SIG-M5 treated with dmso at 0.1 percent for 504 hours (cell line): ENCODE measurements at regions not wholly inside any gene's neighbourhood (a gene's known extent, or its start where the extent isn't known, plus 50 kb on each side); places are given as distances from the start of the nearest gene placed in this dataset.
"Not testable (repeated sequence)": the region's sequence is repeated elsewhere in the genome, so short reads cannot be mapped to it uniquely, and the experiment has no call there.

Experiments used
- DNase-seq: peaks from one replicate; lab custom pipeline; 2025; ENCODE audit not compliant: unreplicated experiment; lab: John Stamatoyannopoulos, UW

DNA sequence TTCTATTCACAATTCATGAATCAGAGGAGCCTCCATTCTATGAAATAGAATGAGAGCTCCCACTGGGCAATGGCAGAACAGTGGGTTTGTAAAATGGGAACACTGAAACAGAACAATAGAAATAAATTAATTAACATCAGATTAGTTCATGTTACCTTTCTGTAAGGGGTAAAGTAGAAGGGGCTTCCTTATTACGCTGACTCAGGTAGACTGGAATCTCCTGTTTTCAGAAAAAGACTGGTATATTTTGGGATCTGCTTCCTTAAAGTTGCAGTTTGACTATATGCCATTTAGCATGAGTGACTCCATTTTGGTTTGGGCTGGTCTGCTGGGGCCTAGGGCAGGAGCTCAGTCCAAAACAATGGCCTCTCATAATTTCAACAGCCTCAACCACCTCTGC, 52.8 kb upstream of the ZFAND3 start:
- DNase-seq, result no peak

DNA sequence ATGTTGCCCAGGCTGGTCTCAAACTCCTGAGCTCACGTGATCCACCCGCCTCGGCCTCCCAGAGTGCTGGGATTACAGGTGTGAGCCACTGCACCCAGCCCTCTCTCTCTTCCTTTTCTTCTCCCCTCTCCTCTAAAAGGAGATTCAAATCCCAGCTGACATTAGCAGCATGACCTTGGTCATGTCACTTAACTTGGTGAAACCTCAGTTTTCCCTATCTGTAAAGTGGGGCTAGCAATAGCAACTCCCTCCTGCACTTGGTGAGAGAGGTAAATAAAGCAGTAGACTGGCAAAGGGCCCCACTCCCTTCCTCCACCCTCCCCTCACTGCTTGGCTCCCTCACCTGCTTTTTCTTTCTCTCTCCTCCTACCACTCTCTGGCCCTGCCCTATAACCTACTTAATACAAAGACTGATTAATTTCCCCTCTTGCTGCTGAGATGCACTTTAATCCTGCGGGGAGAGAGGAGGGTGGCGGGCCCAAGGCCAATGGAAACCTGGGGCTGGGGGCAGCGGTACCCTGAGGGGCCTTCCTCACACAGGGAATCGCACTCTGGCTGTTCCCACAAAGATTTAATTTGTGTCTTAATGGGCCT, 54.2 kb upstream of the ZFAND3 start:
- no peak for DNase-seq

DNA sequence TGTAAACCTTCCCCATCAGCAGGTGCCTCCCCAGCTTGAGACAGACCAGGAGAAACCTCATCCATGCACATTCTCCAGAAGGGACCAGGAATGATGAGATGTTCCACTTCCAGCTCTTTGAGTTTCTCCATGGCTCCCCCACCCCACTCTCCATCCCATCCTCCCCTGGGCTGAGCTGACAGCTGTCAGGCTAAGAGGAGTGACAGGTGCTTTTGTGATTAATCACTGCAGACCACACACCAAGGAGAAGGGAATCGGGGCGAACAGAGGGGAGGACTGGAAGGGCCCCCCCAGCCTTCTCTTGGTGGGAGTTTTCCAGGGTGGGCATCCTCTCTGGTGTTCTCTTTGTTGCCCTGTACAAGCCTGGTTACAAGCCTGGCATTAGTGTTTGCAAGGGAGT, 56.1 kb upstream of the ZFAND3 start:
- no peak for DNase-seq

DNA sequence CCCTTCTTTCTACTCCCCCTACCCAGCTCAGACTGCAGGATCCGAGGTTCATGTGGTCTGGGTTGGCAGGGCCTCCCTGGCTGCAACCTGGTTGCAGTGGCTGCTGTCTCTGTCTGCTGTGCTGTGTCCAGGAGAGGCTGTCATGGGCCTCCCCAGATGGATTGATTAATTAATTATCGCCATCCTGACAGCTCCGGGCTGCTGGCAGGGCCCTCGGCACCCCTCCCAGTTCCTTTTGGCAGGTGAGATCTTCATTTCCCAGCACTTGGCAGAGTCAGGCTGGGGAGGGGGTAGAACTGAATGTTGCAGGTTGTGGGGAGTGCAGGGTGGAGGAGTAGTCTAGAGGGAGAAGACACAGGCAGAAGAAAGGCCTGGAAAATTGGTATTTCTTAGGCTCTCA, 56.7 kb upstream of the ZFAND3 start:
- DNase-seq, result no peak

DNA sequence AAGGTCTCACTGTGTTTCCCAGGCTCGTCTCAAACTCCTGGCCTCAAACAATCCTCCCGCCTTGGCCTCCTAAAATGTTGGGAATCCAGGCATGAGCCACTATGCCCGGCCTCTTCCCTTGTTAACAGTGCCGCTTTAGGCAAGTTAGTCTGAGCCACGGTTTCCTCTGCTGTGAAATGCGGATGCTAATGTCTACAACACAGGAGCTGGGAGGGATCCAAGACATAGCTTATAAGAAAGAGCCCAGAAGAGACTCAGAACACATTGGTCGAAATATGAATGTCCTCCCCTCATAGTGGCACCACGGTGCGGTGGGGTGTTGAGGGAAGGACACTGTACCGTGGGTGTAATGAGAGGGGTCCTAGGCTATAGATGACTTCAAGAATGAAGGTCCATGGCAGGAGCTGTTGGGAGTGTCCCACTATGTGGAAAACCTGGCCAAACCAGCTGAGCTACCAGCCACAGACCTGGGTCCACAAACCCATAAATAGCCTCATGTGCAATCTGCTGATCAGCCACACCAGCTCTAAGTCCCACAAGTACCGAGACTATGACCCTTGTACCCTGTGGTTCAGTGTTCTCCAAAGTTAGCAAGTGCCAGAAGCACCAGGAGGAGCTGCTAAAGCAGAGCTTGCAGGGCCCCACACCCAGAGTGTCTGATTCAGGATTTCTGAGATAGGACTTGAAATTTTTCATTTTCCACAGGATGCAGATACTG, 57.8 kb upstream of the ZFAND3 start:
- no peak for DNase-seq

DNA sequence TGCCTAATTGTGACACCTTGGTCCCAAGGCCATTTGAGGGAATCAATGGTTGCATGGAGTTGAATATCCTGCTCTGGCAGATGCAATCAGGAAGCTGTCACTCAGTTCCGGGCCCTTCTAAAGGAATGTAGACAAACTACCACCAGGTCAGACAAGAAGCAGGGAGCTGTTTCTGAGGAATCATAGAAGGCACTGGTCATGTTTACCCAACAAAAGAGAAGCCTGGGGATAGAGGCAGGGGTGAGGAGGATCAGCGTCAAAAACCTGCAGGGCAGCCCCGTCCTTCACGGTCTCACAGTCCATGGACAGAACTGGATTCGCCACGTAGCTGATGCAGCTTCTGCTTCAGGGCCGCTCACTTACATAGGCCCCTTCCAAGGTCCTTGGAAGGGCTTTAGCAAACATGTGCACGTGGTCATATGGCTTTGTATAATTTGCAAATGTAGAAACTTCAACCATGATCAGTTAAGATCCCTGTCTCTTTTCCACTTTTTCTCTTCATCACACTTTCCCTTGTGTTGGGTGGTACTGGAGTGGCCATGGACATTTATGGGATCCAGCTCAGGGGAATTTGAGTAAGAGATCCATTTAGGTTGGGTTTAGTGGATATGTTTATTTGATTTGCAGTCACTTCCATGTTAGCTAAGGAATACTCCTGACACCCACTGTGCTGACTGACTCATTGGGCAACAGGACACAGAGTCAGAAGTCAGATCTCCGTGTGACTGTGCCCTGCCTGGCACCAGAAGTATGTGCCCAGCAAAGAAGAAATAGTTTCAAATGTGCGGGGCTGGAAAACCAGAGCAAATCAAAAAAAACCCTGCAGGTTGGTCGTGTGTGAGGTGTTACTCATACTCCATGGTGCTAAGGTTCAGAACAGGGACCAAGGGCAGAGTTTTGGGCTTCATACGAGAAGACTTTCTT, 60.0 kb upstream of the ZFAND3 start:
- peak; percentile 40 for DNase-seq

DNA sequence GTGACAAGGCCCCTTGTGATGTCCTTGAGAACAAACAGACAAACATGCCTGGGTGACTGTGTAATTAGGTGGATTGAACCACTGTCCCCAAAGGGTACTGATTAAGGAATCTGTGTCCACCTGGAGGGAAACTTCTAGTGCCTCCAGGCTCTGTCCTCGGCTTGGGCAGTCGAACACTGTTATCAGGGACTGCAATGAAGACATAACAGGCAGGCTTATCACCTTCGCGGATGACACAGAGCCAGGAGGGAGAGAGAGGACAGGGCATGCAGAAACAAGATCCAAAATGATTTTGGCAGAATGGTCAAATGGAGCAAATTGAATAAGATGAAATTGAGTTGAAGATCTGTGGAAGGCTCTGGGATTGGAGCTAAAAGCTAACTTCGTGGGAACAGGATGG, 60.9 kb upstream of the ZFAND3 start:
- no peak for DNase-seq

DNA sequence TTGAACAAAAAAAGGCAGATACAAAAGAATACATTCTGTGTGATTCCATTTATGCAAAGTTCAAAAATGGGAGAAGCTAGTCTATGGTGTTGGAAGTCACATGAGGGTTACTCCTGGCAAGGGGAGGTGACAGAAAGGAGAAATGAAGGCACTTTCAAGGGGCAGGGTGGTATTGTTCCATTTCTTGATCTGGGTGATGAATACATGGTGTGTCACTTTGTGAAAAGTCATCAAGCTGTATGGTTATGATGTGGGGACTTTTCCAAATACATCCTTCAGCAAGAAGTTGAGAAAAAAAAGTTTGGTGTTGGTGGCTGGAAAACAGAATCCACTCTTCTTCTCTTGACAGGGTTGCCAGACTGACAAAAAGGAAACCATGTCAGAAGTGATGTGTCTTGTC, 60.6 kb upstream of the MDGA1 start:
- DNase-seq, result no peak

DNA sequence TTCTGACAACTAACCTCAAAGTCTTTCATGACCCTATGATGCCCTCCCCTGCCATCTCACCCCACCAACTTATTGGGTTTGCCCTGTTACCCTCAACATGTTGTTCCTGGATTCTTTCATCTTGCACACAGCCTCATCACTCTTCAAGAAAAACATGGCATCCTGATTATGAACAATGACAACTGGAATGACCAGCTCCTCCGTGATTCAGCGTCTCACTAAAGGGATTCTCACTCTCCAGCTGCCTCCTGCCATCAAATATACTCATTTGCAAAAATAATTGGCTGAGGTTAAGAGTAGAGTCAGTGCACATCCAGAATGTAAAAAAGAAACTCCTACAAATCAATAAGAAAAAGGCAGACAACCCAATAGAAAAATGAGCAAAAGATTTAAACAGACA, 59.7 kb upstream of the MDGA1 start:
- DNase-seq, result no peak

DNA sequence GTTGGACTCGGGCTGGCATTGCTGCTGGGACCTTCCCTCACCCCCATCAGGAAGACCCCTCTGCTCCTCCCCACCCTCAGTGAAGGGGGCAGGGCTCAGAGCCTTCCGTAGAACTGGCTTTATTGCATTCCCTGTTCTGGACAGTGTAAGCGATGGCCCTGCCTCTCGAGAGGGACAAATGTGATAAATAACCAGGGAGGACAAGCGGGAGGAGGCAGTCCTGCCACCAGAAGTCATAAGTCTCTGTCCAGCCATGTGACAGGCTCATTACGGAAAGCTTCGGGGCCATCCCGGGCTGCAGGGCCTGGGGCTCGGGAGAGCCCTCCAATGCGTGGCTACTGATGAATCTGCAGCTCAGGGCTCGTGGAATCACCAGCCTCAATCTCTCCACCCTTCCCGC, 58.5 kb upstream of the MDGA1 start:
- DNase-seq, result no peak

DNA sequence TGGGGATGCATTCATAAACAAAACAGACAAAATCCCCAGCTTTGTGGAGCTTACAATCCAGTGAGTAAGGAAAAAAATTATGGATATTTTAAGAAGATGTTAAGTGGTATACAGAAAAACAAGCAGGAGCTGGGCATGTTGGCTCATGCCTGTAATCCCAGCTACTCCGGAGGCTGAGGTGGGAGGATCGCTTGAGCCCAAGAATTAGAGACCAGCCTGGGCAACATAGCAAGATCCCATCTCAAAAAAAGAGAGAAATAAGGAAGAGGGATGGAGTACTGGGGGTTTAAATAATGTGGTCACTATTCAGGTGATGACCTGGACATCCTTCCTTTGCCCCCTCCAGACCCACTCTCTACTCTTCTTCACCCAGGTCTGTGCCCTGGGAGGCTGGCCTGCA, 55.0 kb upstream of the MDGA1 start:
- no peak for DNase-seq

DNA sequence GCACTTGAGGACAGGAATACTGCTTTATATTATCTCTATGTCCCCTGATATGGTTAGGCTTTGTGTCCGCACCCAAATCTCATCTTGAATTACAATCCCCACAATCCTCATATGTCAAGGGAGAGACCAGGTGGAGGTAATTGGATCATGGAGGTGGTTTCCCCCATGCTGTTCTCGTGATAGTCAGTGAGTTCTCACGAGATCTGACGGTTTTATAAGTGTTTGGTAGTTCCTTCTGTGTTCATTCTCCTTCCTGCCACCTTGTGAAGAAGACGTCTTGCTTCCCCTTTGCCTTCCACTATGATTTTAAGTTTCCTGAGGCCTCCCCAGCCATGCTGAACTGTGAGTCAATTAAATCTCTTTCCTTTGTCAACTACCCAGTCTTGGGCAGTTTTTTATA, 51.7 kb upstream of the MDGA1 start:
- not testable (repeated sequence) for DNase-seq

DNA sequence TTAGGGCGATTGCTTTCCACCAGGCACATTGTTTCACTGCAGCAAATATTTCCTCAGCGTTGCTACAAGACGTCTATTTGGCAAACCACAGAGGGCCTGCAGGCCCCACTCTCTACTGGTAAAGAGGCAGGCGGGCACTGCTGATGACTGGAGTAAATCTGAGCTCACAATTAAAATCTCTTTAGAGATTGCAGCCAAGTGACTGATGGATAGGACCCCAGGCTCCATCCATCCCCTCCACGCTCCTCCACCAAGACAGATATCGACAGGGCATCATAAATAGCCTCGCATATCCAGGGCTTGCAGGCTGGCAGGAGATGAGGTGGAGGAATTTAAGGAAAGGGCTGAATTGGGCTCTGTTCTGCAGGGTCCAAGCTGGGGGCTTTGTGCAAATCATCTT, 50.4 kb upstream of the MDGA1 start:
- no peak for DNase-seq
